ENCODE measurements at regions not wholly inside any gene's neighbourhood (a gene's known extent, or its start where the extent isn't known, plus 50 kb on each side); places are given as distances from the start of the nearest gene placed in this dataset.

DNA sequence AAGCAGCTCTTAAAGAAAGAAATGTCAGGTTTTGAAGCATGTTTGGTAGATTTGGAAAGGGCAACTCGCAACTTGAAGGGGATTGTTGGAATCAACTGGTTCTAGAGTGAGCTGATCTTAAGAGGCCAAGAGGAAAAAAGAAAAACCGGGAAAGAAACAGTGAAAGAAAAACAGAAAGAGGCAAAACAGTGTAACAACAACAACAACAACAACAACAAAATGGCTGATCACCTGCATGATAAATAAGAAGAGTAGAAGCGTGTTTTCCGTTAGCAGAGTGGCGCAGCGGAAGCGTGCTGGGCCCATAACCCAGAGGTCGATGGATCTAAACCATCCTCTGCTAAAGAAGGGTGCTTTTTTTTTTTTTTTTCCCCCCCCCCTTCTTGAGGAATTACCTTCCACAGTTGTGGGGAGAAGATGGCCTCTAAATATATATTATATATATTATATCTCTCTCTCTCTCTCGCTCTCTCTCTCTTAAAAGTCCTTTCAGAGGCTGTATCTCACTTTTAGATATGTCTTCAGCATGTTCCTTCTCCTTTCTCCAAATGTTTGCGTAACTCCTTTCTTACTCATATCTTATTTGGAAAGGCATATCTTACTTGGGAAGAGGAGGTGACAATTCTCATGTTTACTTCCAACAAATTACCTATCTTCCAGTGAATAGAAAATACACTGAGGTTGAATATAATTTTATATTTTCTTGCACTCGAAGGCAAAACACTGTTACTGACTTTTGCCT, 134.4 kb downstream of the OR2B2 start:
- no peak for TF ChIP-seq POLR2AphosphoS5 (IDR thresholded peaks at IDR 0.05; ENCODE audit: insufficient read depth, low read depth, low read length)
- TF ChIP-seq EZH2 (IDR thresholded peaks at IDR 0.05; ENCODE audit: borderline replicate concordance, low read depth, low read length, severe bottlenecking) = no peak
- TF ChIP-seq FOS (IDR thresholded peaks at IDR 0.05; ENCODE audit: borderline replicate concordance, insufficient read depth, low read length) = no peak
- TF ChIP-seq, protein P1, sequence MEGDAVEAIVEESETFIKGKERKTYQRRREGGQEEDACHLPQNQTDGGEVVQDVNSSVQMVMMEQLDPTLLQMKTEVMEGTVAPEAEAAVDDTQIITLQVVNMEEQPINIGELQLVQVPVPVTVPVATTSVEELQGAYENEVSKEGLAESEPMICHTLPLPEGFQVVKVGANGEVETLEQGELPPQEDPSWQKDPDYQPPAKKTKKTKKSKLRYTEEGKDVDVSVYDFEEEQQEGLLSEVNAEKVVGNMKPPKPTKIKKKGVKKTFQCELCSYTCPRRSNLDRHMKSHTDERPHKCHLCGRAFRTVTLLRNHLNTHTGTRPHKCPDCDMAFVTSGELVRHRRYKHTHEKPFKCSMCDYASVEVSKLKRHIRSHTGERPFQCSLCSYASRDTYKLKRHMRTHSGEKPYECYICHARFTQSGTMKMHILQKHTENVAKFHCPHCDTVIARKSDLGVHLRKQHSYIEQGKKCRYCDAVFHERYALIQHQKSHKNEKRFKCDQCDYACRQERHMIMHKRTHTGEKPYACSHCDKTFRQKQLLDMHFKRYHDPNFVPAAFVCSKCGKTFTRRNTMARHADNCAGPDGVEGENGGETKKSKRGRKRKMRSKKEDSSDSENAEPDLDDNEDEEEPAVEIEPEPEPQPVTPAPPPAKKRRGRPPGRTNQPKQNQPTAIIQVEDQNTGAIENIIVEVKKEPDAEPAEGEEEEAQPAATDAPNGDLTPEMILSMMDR (IDR thresholded peaks at IDR 0.05; ENCODE audit: extremely low read depth in 1 of 2, insufficient read depth in 1 of 2, low read depth in 1 of 2, low read length in 2 of 2) = no peak
- TF ChIP-seq MYC (IDR thresholded peaks at IDR 0.05; ENCODE audit: low read depth, low read length) = no peak
- TF ChIP-seq JUN (IDR thresholded peaks at IDR 0.05; ENCODE audit: borderline replicate concordance, insufficient read depth, insufficient read length, low read depth) = no peak
- TF ChIP-seq, protein P2, sequence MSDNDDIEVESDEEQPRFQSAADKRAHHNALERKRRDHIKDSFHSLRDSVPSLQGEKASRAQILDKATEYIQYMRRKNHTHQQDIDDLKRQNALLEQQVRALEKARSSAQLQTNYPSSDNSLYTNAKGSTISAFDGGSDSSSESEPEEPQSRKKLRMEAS (IDR thresholded peaks at IDR 0.05; ENCODE audit: insufficient read depth, insufficient read length) = no peak
- TF ChIP-seq GATA2 (IDR thresholded peaks at IDR 0.05; ENCODE audit: insufficient read depth, insufficient read length, low read depth, low read length) = no peak
- TF ChIP-seq POLR2A (IDR thresholded peaks at IDR 0.05; ENCODE audit: low read depth, low read length) = no peak
- H3K9me3 ChIP-seq (replicated peaks; ENCODE audit: control insufficient read depth, insufficient read depth, low read length) = no peaks in the 10 kb centered on the region
- no peak overlapping the region for H3K27ac ChIP-seq (ENCODE audit: insufficient read depth, low read depth, low read length)
- POLR2A ChIA-PET = no interaction called here
- FAIRE-seq (no peak), DNase-seq (ENCODE audit: low read depth, low spot score) (no peak)
- BruUV-seq (replicated peaks) = no TSS peak
- no peaks in the 10 kb centered on the region for H3K79me2 ChIP-seq (ENCODE audit: control insufficient read depth, insufficient read depth, low read length)
- H3K4me3 ChIP-seq (replicated peaks in 1 of 3; ENCODE audit: insufficient read depth in 1 of 3, low read depth in 1 of 3, low read length in 3 of 3) = no peak overlapping the region
- no peaks in the 10 kb centered on the region for H3K36me3 ChIP-seq (ENCODE audit: control insufficient read depth in 2 of 2, extremely low read depth in 1 of 2, insufficient read depth in 2 of 2, low read length in 2 of 2)
- CTCF ChIA-PET = interaction anchor here (1.6 kb wide), 1 partner anchor 12 kb away, joined by 8 read pairs; no protein-coding TSS in a partner anchor
- H2AFZ ChIP-seq (ENCODE audit: low read depth, low read length) = no peak overlapping the region
- intact Hi-C loops (cut with micrococcal nuclease) (no loop called here), dilution Hi-C loops (cut with MboI; ENCODE audit: extremely low pct_ligation_motif_present, low sequenced_read_pairs) (no loop called here)
- H3K4me1 ChIP-seq (ENCODE audit: control insufficient read depth, extremely low read depth, insufficient read depth, low read length) = no peaks in the 10 kb centered on the region
- H3K9ac ChIP-seq (replicated peaks; ENCODE audit: extremely low read depth, insufficient read depth, low read length) = no peak overlapping the region
- H3K9me1 ChIP-seq (replicated peaks; ENCODE audit: control insufficient read depth, extremely low read depth, insufficient read depth, low read length) = no peaks in the 10 kb centered on the region
- H3K4me2 ChIP-seq (ENCODE audit: insufficient read depth, low read length) = no peak overlapping the region
- H4K20me1 ChIP-seq (replicated peaks; ENCODE audit: control insufficient read depth, extremely low read depth, insufficient read depth, low read length) = no peaks in the 10 kb centered on the region
- H3K27me3 ChIP-seq (ENCODE audit: control insufficient read depth in 2 of 2, insufficient read depth in 2 of 2, low read length in 2 of 2) = peaks cover 8 to 11% of the 10 kb centered on the region in 2 experiments

Data from endothelial cell of umbilical vein (primary cell).